ENCODE measurements at regions not wholly inside any gene's neighbourhood (a gene's known extent, or its start where the extent isn't known, plus 50 kb on each side); places are given as distances from the start of the nearest gene placed in this dataset.

- no peak overlapping the region for H2BK5ac ChIP-seq (ENCODE audit: low read depth, low read length, poor library complexity)
- no peak overlapping the region for H4K8ac ChIP-seq (ENCODE audit: low read depth, low read length)
- no peak overlapping the region for H2AFZ ChIP-seq (ENCODE audit: insufficient read depth, low read length, poor library complexity)
- H2AK5ac ChIP-seq (ENCODE audit: low read length): no peak overlapping the region
- no CpG with 5 or more reads among the region's 5 CpGs for WGBS (ENCODE audit: extremely low coverage, insufficient coverage, insufficient read length)
- H3K14ac ChIP-seq (ENCODE audit: low read length): no peak overlapping the region
- H2BK12ac ChIP-seq (ENCODE audit: low read length): no peak overlapping the region
- no peak overlapping the region for H3K4ac ChIP-seq (ENCODE audit: low read depth, low read length)
- no peaks in the 10 kb centered on the region for H3K79me2 ChIP-seq (ENCODE audit: control insufficient read depth, insufficient read depth, low read length, poor library complexity)
- no peak overlapping the region for H2BK120ac ChIP-seq (ENCODE audit: insufficient read depth, low read length, poor library complexity)
- H3K27me3 ChIP-seq (ENCODE audit: insufficient read depth, low read length): no peaks in the 10 kb centered on the region
- H3K4me1 ChIP-seq (ENCODE audit: control insufficient read depth in 1 of 2, insufficient read depth in 2 of 2, low read length in 2 of 2): no peaks in the 10 kb centered on the region
- H3K4me2 ChIP-seq (ENCODE audit: low read length): no peak overlapping the region
- H3K4me3 ChIP-seq (ENCODE audit: low read depth, low read length): no peak overlapping the region
- no peak overlapping the region for H3K18ac ChIP-seq (ENCODE audit: low read length)
- no peak overlapping the region for H4K12ac ChIP-seq (ENCODE audit: low read depth, low read length)
- no peak overlapping the region for H4K91ac ChIP-seq (ENCODE audit: low read depth, low read length)
- no peaks in the 10 kb centered on the region for H3K79me1 ChIP-seq (ENCODE audit: low read length)
- no peak for DNase-seq
- H3K9me3 ChIP-seq (ENCODE audit: insufficient read depth, low read depth, low read length): no peaks in the 10 kb centered on the region
- no peak overlapping the region for H3K23ac ChIP-seq (ENCODE audit: low read length)
- H3K9ac ChIP-seq (ENCODE audit: low read length): no peak overlapping the region
- no peak overlapping the region for H3K27ac ChIP-seq (ENCODE audit: low read depth, low read length)
- H3K36me3 ChIP-seq (ENCODE audit: control insufficient read depth in 1 of 2, insufficient read depth in 2 of 2, low read length in 2 of 2): no peaks in the 10 kb centered on the region
Measured at GRCh38 chr12:16136219-16136988, 141.1 kb downstream of the SLC15A5 start.

- no peak overlapping the region for H3K4ac ChIP-seq (ENCODE audit: low read depth, low read length)
- H3K36me3 ChIP-seq (ENCODE audit: control insufficient read depth in 1 of 2, insufficient read depth in 2 of 2, low read length in 2 of 2): no peaks in the 10 kb centered on the region
- no peak overlapping the region for H3K4me2 ChIP-seq (ENCODE audit: low read length)
- no peak overlapping the region for H3K4me3 ChIP-seq (ENCODE audit: low read depth, low read length)
- H3K23ac ChIP-seq (ENCODE audit: low read length): no peak overlapping the region
- H3K14ac ChIP-seq (ENCODE audit: low read length): no peak overlapping the region
- no peak overlapping the region for H3K18ac ChIP-seq (ENCODE audit: low read length)
- H2BK12ac ChIP-seq (ENCODE audit: low read length): no peak overlapping the region
- no peak overlapping the region for H2BK120ac ChIP-seq (ENCODE audit: insufficient read depth, low read length, poor library complexity)
- H3K9ac ChIP-seq (ENCODE audit: low read length): no peak overlapping the region
- H2AK5ac ChIP-seq (ENCODE audit: low read length): no peak overlapping the region
- H4K12ac ChIP-seq (ENCODE audit: low read depth, low read length): no peak overlapping the region
- no peak overlapping the region for H3K27ac ChIP-seq (ENCODE audit: low read depth, low read length)
- H3K79me1 ChIP-seq (ENCODE audit: low read length): no peaks in the 10 kb centered on the region
- H2AFZ ChIP-seq (ENCODE audit: insufficient read depth, low read length, poor library complexity): no peak overlapping the region
- H2BK5ac ChIP-seq (ENCODE audit: low read depth, low read length, poor library complexity): no peak overlapping the region
- no peak for DNase-seq
- H3K4me1 ChIP-seq (ENCODE audit: control insufficient read depth in 1 of 2, insufficient read depth in 2 of 2, low read length in 2 of 2): no peaks in the 10 kb centered on the region
- no peaks in the 10 kb centered on the region for H3K79me2 ChIP-seq (ENCODE audit: control insufficient read depth, insufficient read depth, low read length, poor library complexity)
- no peaks in the 10 kb centered on the region for H3K9me3 ChIP-seq (ENCODE audit: insufficient read depth, low read depth, low read length)
- no peak overlapping the region for H4K8ac ChIP-seq (ENCODE audit: low read depth, low read length)
- H4K91ac ChIP-seq (ENCODE audit: low read depth, low read length): no peak overlapping the region
- WGBS (ENCODE audit: extremely low coverage, insufficient coverage, insufficient read length): no CpG with 5 or more reads among the region's 2 CpGs
- no peaks in the 10 kb centered on the region for H3K27me3 ChIP-seq (ENCODE audit: insufficient read depth, low read length)
Measured at GRCh38 chr12:16135323-16135722, 142.2 kb downstream of the SLC15A5 start.

- no peak overlapping the region for H3K9ac ChIP-seq (ENCODE audit: low read length)
- no CpG with 5 or more reads among the region's 1 CpG for WGBS (ENCODE audit: extremely low coverage, insufficient coverage, insufficient read length)
- H3K27ac ChIP-seq (ENCODE audit: low read depth, low read length): no peak overlapping the region
- H3K79me2 ChIP-seq (ENCODE audit: control insufficient read depth, insufficient read depth, low read length, poor library complexity): no peaks in the 10 kb centered on the region
- DNase-seq: no peak
- no peak overlapping the region for H2BK120ac ChIP-seq (ENCODE audit: insufficient read depth, low read length, poor library complexity)
- H4K8ac ChIP-seq (ENCODE audit: low read depth, low read length): no peak overlapping the region
- H2AK5ac ChIP-seq (ENCODE audit: low read length): no peak overlapping the region
- H3K9me3 ChIP-seq (ENCODE audit: insufficient read depth, low read depth, low read length): no peaks in the 10 kb centered on the region
- no peak overlapping the region for H2BK5ac ChIP-seq (ENCODE audit: low read depth, low read length, poor library complexity)
- no peak overlapping the region for H3K4me3 ChIP-seq (ENCODE audit: low read depth, low read length)
- H3K14ac ChIP-seq (ENCODE audit: low read length): no peak overlapping the region
- H3K4me2 ChIP-seq (ENCODE audit: low read length): no peak overlapping the region
- H3K4me1 ChIP-seq (ENCODE audit: control insufficient read depth in 1 of 2, insufficient read depth in 2 of 2, low read length in 2 of 2): no peaks in the 10 kb centered on the region
- no peak overlapping the region for H2AFZ ChIP-seq (ENCODE audit: insufficient read depth, low read length, poor library complexity)
- H4K91ac ChIP-seq (ENCODE audit: low read depth, low read length): no peak overlapping the region
- no peaks in the 10 kb centered on the region for H3K79me1 ChIP-seq (ENCODE audit: low read length)
- no peak overlapping the region for H4K12ac ChIP-seq (ENCODE audit: low read depth, low read length)
- H3K4ac ChIP-seq (ENCODE audit: low read depth, low read length): no peak overlapping the region
- no peaks in the 10 kb centered on the region for H3K27me3 ChIP-seq (ENCODE audit: insufficient read depth, low read length)
- no peak overlapping the region for H3K23ac ChIP-seq (ENCODE audit: low read length)
- H3K36me3 ChIP-seq (ENCODE audit: control insufficient read depth in 1 of 2, insufficient read depth in 2 of 2, low read length in 2 of 2): no peaks in the 10 kb centered on the region
- no peak overlapping the region for H3K18ac ChIP-seq (ENCODE audit: low read length)
- no peak overlapping the region for H2BK12ac ChIP-seq (ENCODE audit: low read length)
Measured at GRCh38 chr12:16130343-16130742, 147.1 kb downstream of the SLC15A5 start.

- H4K12ac ChIP-seq (ENCODE audit: low read depth, low read length): no peak overlapping the region
- no peak overlapping the region for H3K4ac ChIP-seq (ENCODE audit: low read depth, low read length)
- WGBS (ENCODE audit: extremely low coverage, insufficient coverage, insufficient read length): no CpG with 5 or more reads among the region's 5 CpGs
- no peaks in the 10 kb centered on the region for H3K4me1 ChIP-seq (ENCODE audit: control insufficient read depth in 1 of 2, insufficient read depth in 2 of 2, low read length in 2 of 2)
- H3K79me2 ChIP-seq (ENCODE audit: control insufficient read depth, insufficient read depth, low read length, poor library complexity): no peaks in the 10 kb centered on the region
- no peak overlapping the region for H3K4me3 ChIP-seq (ENCODE audit: low read depth, low read length)
- no peak overlapping the region for H3K4me2 ChIP-seq (ENCODE audit: low read length)
- H3K14ac ChIP-seq (ENCODE audit: low read length): no peak overlapping the region
- H4K8ac ChIP-seq (ENCODE audit: low read depth, low read length): no peak overlapping the region
- no peak for DNase-seq
- no peak overlapping the region for H2BK12ac ChIP-seq (ENCODE audit: low read length)
- H3K18ac ChIP-seq (ENCODE audit: low read length): no peak overlapping the region
- H3K9me3 ChIP-seq (ENCODE audit: insufficient read depth, low read depth, low read length): peaks cover 1% of the 10 kb centered on the region
- no peak overlapping the region for H3K27ac ChIP-seq (ENCODE audit: low read depth, low read length)
- no peaks in the 10 kb centered on the region for H3K36me3 ChIP-seq (ENCODE audit: control insufficient read depth in 1 of 2, insufficient read depth in 2 of 2, low read length in 2 of 2)
- no peak overlapping the region for H2AFZ ChIP-seq (ENCODE audit: insufficient read depth, low read length, poor library complexity)
- no peak overlapping the region for H4K91ac ChIP-seq (ENCODE audit: low read depth, low read length)
- no peak overlapping the region for H3K9ac ChIP-seq (ENCODE audit: low read length)
- no peaks in the 10 kb centered on the region for H3K79me1 ChIP-seq (ENCODE audit: low read length)
- no peak overlapping the region for H2AK5ac ChIP-seq (ENCODE audit: low read length)
- H3K27me3 ChIP-seq (ENCODE audit: insufficient read depth, low read length): no peaks in the 10 kb centered on the region
- no peak overlapping the region for H2BK120ac ChIP-seq (ENCODE audit: insufficient read depth, low read length, poor library complexity)
- H3K23ac ChIP-seq (ENCODE audit: low read length): no peak overlapping the region
- H2BK5ac ChIP-seq (ENCODE audit: low read depth, low read length, poor library complexity): no peak overlapping the region
Measured at GRCh38 chr12:16121953-16122352, 155.5 kb downstream of the SLC15A5 start.
